IMR-90 (cell line): ENCODE measurements at regions not wholly inside any gene's neighbourhood (a gene's known extent, or its start where the extent isn't known, plus 50 kb on each side); places are given as distances from the start of the nearest gene placed in this dataset.

Experiments used
- ATAC-seq: fragments of 200-7000 bp; cut with Tn5 transposase; 2 replicates; pipeline ENCODE4 v1.9.1; 2020; ENCODE audit warnings: low read depth, mild to moderate bottlenecking, moderate library complexity
- BruUV-seq: library from RNA; stranded (reverse); fragments of 400-500 nt; replicated peaks from 2 replicates; lab custom pipeline; 2021; lab: Mats Ljungman, UMichigan
- CTCF ChIA-PET: fragments of 300-600 bp; formaldehyde crosslinking; extraction: SDS; loops from one replicate; lab custom pipeline; 2021; ENCODE audit warnings: antibody characterized with exemption; lab: Yijun Ruan, JAX
- POLR2A ChIA-PET: fragments of 300-600 bp; sonication (Branson Sonifier 250); formaldehyde crosslinking; loops from one replicate; lab custom pipeline; 2022; ENCODE audit warnings: antibody characterized with exemption; ENCODE audit not compliant: unreplicated experiment; lab: Charles Lee
- DNase-seq: peaks from one replicate; pipeline ENCODE4 v3.0.0; 2013
- H2AFZ ChIP-seq: replicated peaks from 2 replicates; pipeline ENCODE3; 2013; ENCODE audit warnings: low read length, mild to moderate bottlenecking; ENCODE audit not compliant: poor library complexity
- H2AK5ac ChIP-seq: 2 replicates; pipeline ENCODE4 v1.6.1; 2013; ENCODE audit warnings: low read depth, low read length, inconsistent platforms
- H2AK9ac ChIP-seq: replicated peaks from 2 replicates; pipeline ENCODE3; 2013; ENCODE audit warnings: mild to moderate bottlenecking, low read depth, low read length, moderate library complexity; ENCODE audit not compliant: poor library complexity
- H2BK120ac ChIP-seq: 2 replicates; pipeline ENCODE4 v1.6.1; 2013; ENCODE audit warnings: low read depth, low read length, inconsistent platforms
- H2BK15ac ChIP-seq: 3 replicates; pipeline ENCODE4 v1.6.1; 2013; ENCODE audit warnings: low read depth, low read length, inconsistent platforms
- H2BK20ac ChIP-seq: 2 replicates; pipeline ENCODE4 v1.6.1; 2013; ENCODE audit warnings: low read depth, mild to moderate bottlenecking, inconsistent platforms, low read length, moderate library complexity
- H2BK5ac ChIP-seq: 2 replicates; pipeline ENCODE4 v1.6.1; 2013; ENCODE audit warnings: mild to moderate bottlenecking, low read depth, low read length, inconsistent platforms; ENCODE audit not compliant: poor library complexity, severe bottlenecking
- H3K14ac ChIP-seq: replicated peaks from 2 replicates; pipeline ENCODE4 v1.6.1; 2013; ENCODE audit warnings: low read depth, low read length, inconsistent platforms
- H3K18ac ChIP-seq: 2 replicates; pipeline ENCODE4 v1.6.1; 2013; ENCODE audit warnings: low read depth, low read length, control low read depth
- H3K23ac ChIP-seq: 2 replicates; pipeline ENCODE4 v1.6.1; 2013; ENCODE audit warnings: low read depth, low read length, inconsistent platforms
- H3K27ac ChIP-seq: 2 replicates; pipeline ENCODE4 v1.5.1; 2013; ENCODE audit warnings: mild to moderate bottlenecking, control low read depth, low read length; ENCODE audit not compliant: insufficient read depth
- H3K27me3 ChIP-seq: 2 replicates; pipeline ENCODE4 v1.6.1; 2013; ENCODE audit warnings: low read length; ENCODE audit not compliant: control insufficient read depth, insufficient read depth
- H3K36me3 ChIP-seq: 2 replicates; pipeline ENCODE4 v1.6.1; 2013; ENCODE audit warnings: low read length, mixed read lengths; ENCODE audit not compliant: control insufficient read depth, insufficient read depth
- H3K4ac ChIP-seq: 2 replicates; pipeline ENCODE4 v1.6.1; 2013; ENCODE audit warnings: low read depth, low read length, inconsistent platforms
- H3K4me1 ChIP-seq: 2 replicates; pipeline ENCODE4 v1.6.1; 2013; ENCODE audit warnings: low read length, mixed read lengths; ENCODE audit not compliant: control insufficient read depth, insufficient read depth
- H3K4me2 ChIP-seq: 2 replicates; pipeline ENCODE4 v1.6.1; 2013; ENCODE audit warnings: low read depth, mild to moderate bottlenecking, control low read depth, low read length, moderate library complexity
- H3K4me3 ChIP-seq: 2 replicates; pipeline ENCODE4 v1.5.1; 2013; ENCODE audit warnings: low read depth, mild to moderate bottlenecking, control low read depth, low read length, moderate library complexity; ENCODE audit not compliant: insufficient read depth
- H3K56ac ChIP-seq: 2 replicates; pipeline ENCODE4 v1.6.1; 2013; ENCODE audit warnings: low read length, inconsistent platforms; ENCODE audit not compliant: insufficient read depth; ENCODE audit errors: extremely low read depth
- H3K79me1 ChIP-seq, 2 experiments: 2 replicates each; pipeline ENCODE4 v1.6.1; 2013; ENCODE audit warnings: low read length in 2 of 2, inconsistent platforms in 1 of 2, low read depth in 1 of 2
- H3K9ac ChIP-seq: 2 replicates; pipeline ENCODE4 v1.6.1; 2013; ENCODE audit warnings: low read depth, low read length, control low read depth
- H3K9me1 ChIP-seq: 2 replicates; pipeline ENCODE4 v1.6.1; 2013; ENCODE audit warnings: low read length, inconsistent platforms; ENCODE audit not compliant: insufficient read depth
- H3K9me3 ChIP-seq: 2 replicates; pipeline ENCODE4 v1.6.1; 2013; ENCODE audit warnings: low read length; ENCODE audit not compliant: control insufficient read depth, insufficient read depth
- H4K20me1 ChIP-seq: 2 replicates; pipeline ENCODE4 v1.6.1; 2013; ENCODE audit warnings: low read length, inconsistent platforms; ENCODE audit not compliant: insufficient read depth
- H4K5ac ChIP-seq: 2 replicates; pipeline ENCODE4 v1.6.1; 2013; ENCODE audit warnings: mild to moderate bottlenecking, low read depth, low read length, control low read depth
- H4K8ac ChIP-seq, 2 experiments: 2 replicates each; pipeline ENCODE4 v1.6.1; 2013; ENCODE audit warnings: low read depth in 2 of 2, low read length in 2 of 2, control low read depth in 1 of 2, inconsistent platforms in 1 of 2
- H4K91ac ChIP-seq: 2 replicates; pipeline ENCODE4 v1.6.1; 2013; ENCODE audit warnings: low read depth, low read length, inconsistent platforms; ENCODE audit not compliant: insufficient read depth
- CEBPB ChIP-seq: IDR thresholded peaks from 2 replicates; pipeline ENCODE4 v1.6.1; 2012; ENCODE audit warnings: low read depth, low read length, improper control_type of control experiment
- NFE2L2 ChIP-seq: fragments of 150-350 bp; IDR thresholded peaks from 2 replicates; pipeline ENCODE4 v1.6.1; 2016; ENCODE audit warnings: low read depth, mild to moderate bottlenecking, low read length
- POLR2A ChIP-seq: IDR thresholded peaks from 2 replicates; pipeline ENCODE4 v1.6.1; 2012; ENCODE audit warnings: mild to moderate bottlenecking, low read depth, low read length
- RAD21 ChIP-seq: IDR thresholded peaks from 2 replicates; pipeline ENCODE4 v1.6.1; 2012; ENCODE audit warnings: low read length, improper control_type of control experiment
- RCOR1 ChIP-seq: IDR thresholded peaks from 2 replicates; pipeline ENCODE4 v1.6.1; 2012; ENCODE audit warnings: mild to moderate bottlenecking, low read length, improper control_type of control experiment; ENCODE audit not compliant: insufficient replicate concordance
- RFX5 ChIP-seq: IDR thresholded peaks from 2 replicates; pipeline ENCODE4 v1.8.0; 2012; ENCODE audit warnings: low read depth, mild to moderate bottlenecking, low read length, moderate library complexity
- SMC3 ChIP-seq: fragments of 150-350 bp; IDR thresholded peaks from 2 replicates; pipeline ENCODE4 v1.6.1; 2016; ENCODE audit warnings: low read depth, mild to moderate bottlenecking, antibody characterized with exemption, low read length, moderate library complexity
- WGBS, 2 experiments: methylation state at CpG; one replicate each; pipeline versions ENCODE4 v1.1.5 to v1.1.7; 2013; ENCODE audit warnings: missing lambda C conversion rate in 2 of 2; ENCODE audit not compliant: insufficient read length in 1 of 2; ENCODE audit errors: extremely low coverage in 2 of 2; 5-methylcytosine and 5-hydroxymethylcytosine counted together
- dilution Hi-C: fragments of 300-500 bp; cut with HindIII; formaldehyde crosslinking; loops from one replicate; pipeline ENCODE4 v1.14.3; 2018; ENCODE audit warnings: low sequenced_read_pairs; ENCODE audit not compliant: unreplicated experiment
- in situ Hi-C: fragments of 300-500 bp; cut with MboI; formaldehyde crosslinking; loops from 3 replicates; pipeline ENCODE4 v1.14.3; 2019; ENCODE audit warnings: low sequenced_read_pairs, inconsistent platforms, mixed read lengths
- intact Hi-C: fragments of 100-400 bp; cut with micrococcal nuclease; formaldehyde crosslinking; loops from 2 replicates; pipeline ENCODE4 v1.10.0; 2022
- TF ChIP-seq, protein P1 (sequence below): fragments of 150-350 bp; IDR thresholded peaks from 2 replicates; pipeline ENCODE4 v1.6.1; 2016; ENCODE audit warnings: low read depth, mild to moderate bottlenecking, low read length, moderate library complexity, borderline replicate concordance

- peak; percentile 45 for DNase-seq
- H2BK120ac ChIP-seq = peak overlapping the region; percentile 49; the same call in 1 of the 2 replicates
- CTCF ChIA-PET = interaction anchor here (0.6 kb wide), 1 partner anchor 172 kb away, joined by 3 read pairs; no protein-coding TSS in a partner anchor
- H3K56ac ChIP-seq = no peak overlapping the region
- H3K4me3 ChIP-seq = no peak overlapping the region
- H3K36me3 ChIP-seq = no peaks in the 10 kb centered on the region
- no peak overlapping the region for H3K4me2 ChIP-seq
- H3K4me1 ChIP-seq = peaks cover 12% of the 10 kb centered on the region
- peak; percentile 40; the same call in 1 of the 2 replicates for TF ChIP-seq CEBPB
- TF ChIP-seq RCOR1 = no peak
- no peak for TF ChIP-seq RFX5
- TF ChIP-seq RAD21 = no peak
- TF ChIP-seq POLR2A = no peak
- TF ChIP-seq, protein P1, sequence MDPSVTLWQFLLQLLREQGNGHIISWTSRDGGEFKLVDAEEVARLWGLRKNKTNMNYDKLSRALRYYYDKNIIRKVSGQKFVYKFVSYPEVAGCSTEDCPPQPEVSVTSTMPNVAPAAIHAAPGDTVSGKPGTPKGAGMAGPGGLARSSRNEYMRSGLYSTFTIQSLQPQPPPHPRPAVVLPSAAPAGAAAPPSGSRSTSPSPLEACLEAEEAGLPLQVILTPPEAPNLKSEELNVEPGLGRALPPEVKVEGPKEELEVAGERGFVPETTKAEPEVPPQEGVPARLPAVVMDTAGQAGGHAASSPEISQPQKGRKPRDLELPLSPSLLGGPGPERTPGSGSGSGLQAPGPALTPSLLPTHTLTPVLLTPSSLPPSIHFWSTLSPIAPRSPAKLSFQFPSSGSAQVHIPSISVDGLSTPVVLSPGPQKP = no peak
- TF ChIP-seq NFE2L2 = no peak
- no peak for TF ChIP-seq SMC3
- peak; percentile 77 for ATAC-seq
- no peak overlapping the region for H2BK15ac ChIP-seq
- no peak overlapping the region for H2AFZ ChIP-seq
- H3K23ac ChIP-seq = no peak overlapping the region
- H3K79me1 ChIP-seq = no peaks in the 10 kb centered on the region
- H2BK5ac ChIP-seq = peak overlapping the region; percentile 47
- H3K14ac ChIP-seq = no peak overlapping the region
- peaks cover 7% of the 10 kb centered on the region for H3K9me1 ChIP-seq
- 71% methylated on average over 1 of the region's 4 CpGs; no CpG with 5 or more reads in 1 of the 2 experiments for WGBS, 2 experiments
- H2AK5ac ChIP-seq = no peak overlapping the region
- dilution Hi-C loops = no loop called here
- H3K27ac ChIP-seq = no peak overlapping the region
- intact Hi-C loops = no loop called here
- POLR2A ChIA-PET = no interaction called here
- H4K5ac ChIP-seq = peak overlapping the region; percentile 6; the same call in 1 of the 2 replicates
- no peak overlapping the region for H3K9ac ChIP-seq
- no peak overlapping the region for H2AK9ac ChIP-seq
- H3K4ac ChIP-seq = peak overlapping the region; percentile 34; the same call in 1 of the 2 replicates
- H4K20me1 ChIP-seq = no peaks in the 10 kb centered on the region
- H3K9me3 ChIP-seq = no peaks in the 10 kb centered on the region
- H3K18ac ChIP-seq = peak overlapping the region; percentile 48; the same call in 1 of the 2 replicates
- H3K27me3 ChIP-seq = no peaks in the 10 kb centered on the region
- H4K8ac ChIP-seq = peak overlapping the region in 1 of 2 experiments; percentile 32; a peak in 1 of 4 replicates
- H2BK20ac ChIP-seq = peak overlapping the region; percentile 38; the same call in 1 of the 2 replicates
- in situ Hi-C loops = no loop called here
- no peak overlapping the region for H4K91ac ChIP-seq
- BruUV-seq = no TSS peak
These were observed 67.8 kb upstream of the PARD3B start for GRCh38 chr2:204477358-204477950.
